Panc1 (cell line): ENCODE measurements at regions not wholly inside any gene's neighbourhood (a gene's known extent, or its start where the extent isn't known, plus 50 kb on each side); places are given as distances from the start of the nearest gene placed in this dataset.

Source experiments
- ATAC-seq: fragments of 200-7000 bp; cut with Tn5 transposase; 2 replicates; pipeline ENCODE4 v1.9.1; 2020; ENCODE audit warnings: mild to moderate bottlenecking, moderate library complexity
- BruUV-seq: library from RNA; stranded (reverse); fragments of 400-500 nt; replicated peaks from 2 replicates; lab custom pipeline; 2021; lab: Mats Ljungman, UMichigan
- CTCF ChIA-PET: fragments of 300-600 bp; sonication (Branson Sonifier 250); formaldehyde crosslinking; loops from one replicate; lab custom pipeline; 2022; ENCODE audit warnings: antibody characterized with exemption; lab: Charles Lee
- POLR2A ChIA-PET: fragments of 300-600 bp; sonication (Branson Sonifier 250); formaldehyde crosslinking; loops from one replicate; lab custom pipeline; 2022; ENCODE audit warnings: antibody characterized with exemption; lab: Charles Lee
- DNase-seq: peaks from one replicate; pipeline ENCODE4 v3.0.0-alpha.2; 2010; ENCODE audit warnings: low read depth, low spot score
- H3K27ac ChIP-seq: 2 replicates; pipeline ENCODE4 v1.5.1; 2011; ENCODE audit warnings: mild to moderate bottlenecking, low read length, inconsistent platforms
- H3K27me3 ChIP-seq: fragments of 200-500 bp; sonication (Bioruptor generic); 2 replicates; pipeline ENCODE4 v1.6.0; 2014; ENCODE audit warnings: low read length, inconsistent platforms; ENCODE audit not compliant: control insufficient read depth, insufficient read depth
- H3K36me3 ChIP-seq: fragments of 200-500 bp; sonication (Bioruptor generic); 2 replicates; pipeline ENCODE4 v1.5.1; 2014; ENCODE audit warnings: inconsistent platforms, mild to moderate bottlenecking, low read length, moderate library complexity; ENCODE audit not compliant: control insufficient read depth, insufficient read depth
- H3K4me1 ChIP-seq: 2 replicates; pipeline ENCODE4 v1.5.1; 2011; ENCODE audit warnings: inconsistent platforms, mild to moderate bottlenecking, low read length, moderate library complexity; ENCODE audit not compliant: control insufficient read depth, insufficient read depth
- H3K4me3 ChIP-seq, 2 experiments: 2 replicates each; pipeline ENCODE4 v1.5.1; 2011 to 2012; ENCODE audit warnings: low read depth in 2 of 2, low read length in 2 of 2, mild to moderate bottlenecking in 2 of 2, inconsistent platforms in 1 of 2, moderate library complexity in 1 of 2
- H3K9me3 ChIP-seq: fragments of 200-500 bp; sonication (Bioruptor generic); 2 replicates; pipeline ENCODE4 v1.5.1; 2014; ENCODE audit warnings: low read depth, mild to moderate bottlenecking, inconsistent platforms, low read length, moderate library complexity; ENCODE audit not compliant: control insufficient read depth, insufficient read depth
- CTCF ChIP-seq: fragments of 450-650 bp; IDR thresholded peaks from 2 replicates; pipeline ENCODE4 v1.5.1; 2017; ENCODE audit warnings: mild to moderate bottlenecking
- POLR2AphosphoS5 ChIP-seq: IDR thresholded peaks from 2 replicates; pipeline ENCODE4 v1.6.1; 2012; ENCODE audit warnings: mild to moderate bottlenecking, low read depth, low read length, moderate library complexity
- REST ChIP-seq, 2 experiments: IDR thresholded peaks; 2 replicates each; pipeline ENCODE4 v1.6.1; 2011 to 2012; ENCODE audit warnings: low read depth in 2 of 2, control low read depth in 1 of 2, low read length in 1 of 2, mild to moderate bottlenecking in 1 of 2, moderate library complexity in 1 of 2; ENCODE audit not compliant: insufficient read depth in 1 of 2
- SIN3A ChIP-seq: IDR thresholded peaks from 2 replicates; pipeline ENCODE4 v1.6.1; 2012; ENCODE audit warnings: low read depth, mild to moderate bottlenecking, low read length, moderate library complexity, borderline replicate concordance; ENCODE audit not compliant: insufficient read depth
- TCF7L2 ChIP-seq: IDR thresholded peaks from 2 replicates; pipeline ENCODE4 v1.6.1; 2011; ENCODE audit warnings: mild to moderate bottlenecking, low read depth, low read length, inconsistent platforms
- in situ Hi-C: cut with HindIII; loops from 2 replicates; pipeline ENCODE4 v1.10.0; 2016; ENCODE audit warnings: low sequenced_read_pairs, low pct_unique_long_range_greater_than_20kb
- intact Hi-C: fragments of 100-400 bp; cut with micrococcal nuclease; formaldehyde crosslinking; loops from one replicate; pipeline ENCODE4 v1.10.0; 2022; ENCODE audit not compliant: unreplicated experiment

- ChIA-PET POLR2A (no interaction called here), CTCF (no interaction called here)
- in situ Hi-C loops, result no loop called here
- intact Hi-C loops, result no loop called here
- Histone ChIP-seq H3K4me1 (no peaks in the 10 kb centered on the region), H3K4me3 (no peak overlapping the region), H3K27me3 (no peaks in the 10 kb centered on the region), H3K27ac (no peak overlapping the region), H3K9me3 (no peaks in the 10 kb centered on the region), H3K36me3 (no peaks in the 10 kb centered on the region)
- no peak for ATAC-seq
- TF ChIP-seq CTCF (no peak), TCF7L2 (no peak), REST (IDR thresholded peaks at IDR 0.05; ENCODE audit: insufficient read depth in 1 of 2, low read depth in 2 of 2, low read length in 1 of 2) (no peak), SIN3A (no peak), POLR2AphosphoS5 (no peak)
- no peak for DNase-seq
- no TSS peak for BruUV-seq
Measured at GRCh38 chr4:103895876-103896465, 176.2 kb upstream of the TACR3 start.

- CTCF ChIA-PET, result no interaction called here
- in situ Hi-C loops (no loop called here), intact Hi-C loops (no loop called here)
- Histone ChIP-seq H3K4me1 (no peaks in the 10 kb centered on the region), H3K4me3 (no peak overlapping the region), H3K36me3 (no peaks in the 10 kb centered on the region), H3K9me3 (no peaks in the 10 kb centered on the region), H3K27ac (no peak overlapping the region), H3K27me3 (no peaks in the 10 kb centered on the region)
- POLR2A ChIA-PET, result no interaction called here
- ATAC-seq (no peak), DNase-seq (no peak)
- TF ChIP-seq TCF7L2, result no peak
- no peak for TF ChIP-seq SIN3A
- TF ChIP-seq CTCF, result no peak
- TF ChIP-seq POLR2AphosphoS5, result no peak
- TF ChIP-seq REST (IDR thresholded peaks at IDR 0.05; ENCODE audit: insufficient read depth in 1 of 2, low read depth in 2 of 2, low read length in 1 of 2), result no peak
- BruUV-seq, result no TSS peak
Measured at GRCh38 chr4:103892586-103892985, 172.8 kb upstream of the TACR3 start.
